H1 (cell line): ENCODE measurements at regions not wholly inside any gene's neighbourhood (a gene's known extent, or its start where the extent isn't known, plus 50 kb on each side); places are given as distances from the start of the nearest gene placed in this dataset.

Experiments used
- CTCF ChIA-PET: fragments of 300-600 bp; sonication (Branson Sonifier 250); formaldehyde crosslinking; loops from one replicate; lab custom pipeline; 2021; ENCODE audit not compliant: partially characterized antibody; lab: Charles Lee
- POLR2A ChIA-PET: fragments of 300-600 bp; sonication (Branson Sonifier 250); formaldehyde crosslinking; loops from one replicate; lab custom pipeline; 2021; ENCODE audit warnings: inconsistent platforms; ENCODE audit not compliant: partially characterized antibody; lab: Charles Lee
- DNase-seq, 2 experiments: peaks; one replicate each; pipeline versions ENCODE4 v3.0.0 to v3.0.0-alpha.2; 2010 to 2022; ENCODE audit warnings: low spot score in 2 of 2, low read depth in 1 of 2, mixed read lengths in 1 of 2
- FAIRE-seq: peaks from 2 replicates; lab custom pipeline; 2011; peaks lifted over from hg19 to GRCh38; lab: Jason Lieb, UNC
- H2AFZ ChIP-seq: 2 replicates; pipeline ENCODE4 v1.8.1; 2012; ENCODE audit warnings: low read length, inconsistent platforms
- H2AK5ac ChIP-seq: 2 replicates; pipeline ENCODE4 v1.6.1; 2013; ENCODE audit warnings: low read depth, low read length
- H2BK120ac ChIP-seq: replicated peaks from 2 replicates; pipeline ENCODE3; 2013; ENCODE audit warnings: low read depth, low read length, inconsistent platforms
- H2BK12ac ChIP-seq: 2 replicates; pipeline ENCODE4 v1.6.1; 2013; ENCODE audit warnings: low read depth, low read length
- H2BK15ac ChIP-seq: 2 replicates; pipeline ENCODE4 v1.6.1; 2013; ENCODE audit warnings: low read length
- H2BK20ac ChIP-seq: 2 replicates; pipeline ENCODE4 v1.6.1; 2013; ENCODE audit warnings: low read length
- H2BK5ac ChIP-seq: 2 replicates; pipeline ENCODE4 v1.6.1; 2013; ENCODE audit warnings: low read depth, low read length
- H3K14ac ChIP-seq: 2 replicates; pipeline ENCODE4 v1.6.1; 2013; ENCODE audit warnings: inconsistent platforms; ENCODE audit not compliant: insufficient read length
- H3K18ac ChIP-seq: 2 replicates; pipeline ENCODE4 v1.6.1; 2013; ENCODE audit warnings: low read length; ENCODE audit errors: extremely low read depth
- H3K23ac ChIP-seq: 2 replicates; pipeline ENCODE4 v1.6.1; 2013; ENCODE audit warnings: inconsistent platforms; ENCODE audit not compliant: insufficient read length
- H3K23me2 ChIP-seq: 2 replicates; pipeline ENCODE4 v1.6.1; 2013; ENCODE audit warnings: low read depth, low read length
- H3K27ac ChIP-seq: 2 replicates; pipeline ENCODE4 v1.6.1; 2011; ENCODE audit warnings: low read depth, low read length, inconsistent platforms
- H3K27me3 ChIP-seq, 4 experiments: replicated peaks in 1 of 4; 1 replicate in 1 of 4; 2 replicates in 3 of 4; pipeline versions ENCODE4 v1.6.1 to v1.8.1; 2011 to 2013; ENCODE audit warnings: low read length in 3 of 4, mild to moderate bottlenecking in 3 of 4, inconsistent platforms in 2 of 4, mixed read lengths in 2 of 4, moderate library complexity in 1 of 4; ENCODE audit not compliant: control insufficient read depth in 3 of 4, insufficient read depth in 3 of 4; ENCODE audit errors: extremely low read depth in 1 of 4
- H3K36me3 ChIP-seq, 4 experiments: 2 replicates each; pipeline versions ENCODE4 v1.6.1 to v1.8.1; 2011 to 2013; ENCODE audit warnings: mild to moderate bottlenecking in 4 of 4, low read length in 3 of 4, moderate library complexity in 2 of 4, control low read depth in 1 of 4, inconsistent platforms in 1 of 4; ENCODE audit not compliant: insufficient read depth in 4 of 4, control insufficient read depth in 2 of 4
- H3K4ac ChIP-seq: replicated peaks from 2 replicates; pipeline ENCODE3; 2013; ENCODE audit warnings: low read length, low read depth, mixed read lengths, inconsistent platforms; ENCODE audit not compliant: insufficient read length
- H3K4me1 ChIP-seq, 4 experiments: replicated peaks in 1 of 4; 1 replicate in 1 of 4; 2 replicates in 3 of 4; pipeline versions ENCODE4 v1.6.1 to v1.8.1; 2011 to 2013; ENCODE audit warnings: low read length in 3 of 4, inconsistent platforms in 2 of 4, mixed read lengths in 1 of 4; ENCODE audit not compliant: insufficient read depth in 4 of 4, control insufficient read depth in 3 of 4
- H3K4me2 ChIP-seq, 2 experiments: 2 replicates each; pipeline versions ENCODE4 v1.6.1 to v1.8.1; 2011 to 2013; ENCODE audit warnings: low read depth in 2 of 2, low read length in 2 of 2, control low read depth in 1 of 2, inconsistent platforms in 1 of 2, mild to moderate bottlenecking in 1 of 2; ENCODE audit not compliant: insufficient read depth in 1 of 2
- H3K4me3 ChIP-seq, 4 experiments: fragments of 200-600, 300-600 bp in 1 of 4; sonication (generic), shearing (Covaris generic), sonication (Bioruptor Twin) in 1 of 4; 2 replicates each; pipeline versions ENCODE4 v1.5.1 to v1.8.1; 2011 to 2016; ENCODE audit warnings: low read length in 4 of 4, low read depth in 3 of 4, control low read depth in 2 of 4, inconsistent platforms in 2 of 4, mild to moderate bottlenecking in 2 of 4, mixed read lengths in 1 of 4, moderate library complexity in 1 of 4; ENCODE audit not compliant: insufficient read depth in 2 of 4; ENCODE audit errors: extremely low read depth in 1 of 4
- H3K56ac ChIP-seq: replicated peaks from 2 replicates; pipeline ENCODE3; 2013; ENCODE audit warnings: low read depth, mild to moderate bottlenecking, mixed read lengths, low read length, inconsistent platforms; ENCODE audit not compliant: insufficient read length
- H3K79me1 ChIP-seq: 2 replicates; pipeline ENCODE4 v1.6.1; 2013; ENCODE audit warnings: low read depth, low read length, control low read depth
- H3K79me2 ChIP-seq, 2 experiments: 2 replicates each; pipeline versions ENCODE4 v1.6.1 to v1.8.1; 2012 to 2013; ENCODE audit warnings: low read length in 2 of 2, mild to moderate bottlenecking in 2 of 2, inconsistent platforms in 1 of 2; ENCODE audit not compliant: insufficient read depth in 2 of 2, control insufficient read depth in 1 of 2
- H3K9ac ChIP-seq, 4 experiments: replicated peaks in 1 of 4; 1 replicate in 1 of 4; 2 replicates in 3 of 4; pipeline versions ENCODE4 v1.6.1 to v1.8.1; 2011 to 2013; ENCODE audit warnings: low read depth in 3 of 4, low read length in 3 of 4, control low read depth in 2 of 4, mild to moderate bottlenecking in 2 of 4, moderate library complexity in 2 of 4, inconsistent platforms in 1 of 4; ENCODE audit errors: extremely low read depth in 1 of 4
- H3K9me3 ChIP-seq, 2 experiments: 2 replicates each; pipeline versions ENCODE4 v1.6.1 to v1.8.1; 2012 to 2013; ENCODE audit warnings: mild to moderate bottlenecking in 2 of 2, moderate library complexity in 2 of 2, control low read depth in 1 of 2, inconsistent platforms in 1 of 2, low read depth in 1 of 2, low read length in 1 of 2, mixed read lengths in 1 of 2; ENCODE audit not compliant: insufficient read depth in 2 of 2
- H4K20me1 ChIP-seq, 2 experiments: replicated peaks in 1 of 2; 2 replicates each; pipeline versions ENCODE3 to v1.8.1; 2011 to 2013; ENCODE audit warnings: inconsistent platforms in 2 of 2, low read length in 2 of 2, mild to moderate bottlenecking in 1 of 2; ENCODE audit not compliant: insufficient read depth in 2 of 2, control insufficient read depth in 1 of 2
- H4K5ac ChIP-seq: 2 replicates; pipeline ENCODE4 v1.6.1; 2013; ENCODE audit warnings: low read length, low read depth, mixed read lengths, inconsistent platforms; ENCODE audit not compliant: insufficient read length
- H4K8ac ChIP-seq: 2 replicates; pipeline ENCODE4 v1.8.0; 2013; ENCODE audit warnings: mild to moderate bottlenecking, moderate library complexity, low read length, inconsistent platforms; ENCODE audit not compliant: insufficient read depth; ENCODE audit errors: extremely low read depth
- H4K91ac ChIP-seq: replicated peaks from 2 replicates; pipeline ENCODE3; 2013; ENCODE audit warnings: low read length, mixed read lengths, inconsistent platforms; ENCODE audit not compliant: insufficient read length
- ATF3 ChIP-seq: IDR thresholded peaks from 2 replicates; pipeline ENCODE4 v1.6.1; 2011; ENCODE audit warnings: low read depth, mild to moderate bottlenecking, low read length; ENCODE audit not compliant: insufficient read depth
- CBX5 ChIP-seq: fragments of 300-800, 300-1000 bp; sonication (generic); IDR thresholded peaks from 2 replicates; pipeline ENCODE4 v1.7.1; 2016; ENCODE audit warnings: antibody characterized with exemption, low read length, low read depth
- EZH2 ChIP-seq: fragments of 200-600 bp; sonication (generic); IDR thresholded peaks from 2 replicates; pipeline ENCODE4 v1.7.1; 2012; ENCODE audit warnings: low read depth, mild to moderate bottlenecking, moderate library complexity, low read length, inconsistent platforms; ENCODE audit not compliant: severe bottlenecking
- JUN ChIP-seq: IDR thresholded peaks from 2 replicates; pipeline ENCODE4 v1.6.1; 2011; ENCODE audit warnings: low read depth, mild to moderate bottlenecking, improper control_type of control experiment, low read length
- KDM5A ChIP-seq: fragments of 200-600 bp; IDR thresholded peaks from 2 replicates; pipeline ENCODE4 v1.7.1; 2012; ENCODE audit warnings: mild to moderate bottlenecking, low read length, inconsistent platforms, mixed read lengths
- SIX5 ChIP-seq: IDR thresholded peaks from 2 replicates; pipeline ENCODE4 v1.6.1; 2011; ENCODE audit warnings: mild to moderate bottlenecking, low read depth, low read length
- SUZ12 ChIP-seq: fragments of 200-600 bp; sonication (generic); IDR thresholded peaks from 2 replicates; pipeline ENCODE4 v1.6.1; 2012; ENCODE audit warnings: mild to moderate bottlenecking, inconsistent platforms, low read length, moderate library complexity, mixed read lengths
- TAF7 ChIP-seq: optimal IDR thresholded peaks from 2 replicates; pipeline ENCODE3; 2011; ENCODE audit warnings: low read depth, mild to moderate bottlenecking, inconsistent platforms, low read length, moderate library complexity, borderline replicate concordance
- WGBS, 2 experiments: shearing (Covaris generic) in 1 of 2; methylation state at CpG; one replicate each; pipeline versions ENCODE4 v1.1.6 to v1.1.7; 2013 to 2015; ENCODE audit warnings: low lambda C conversion rate in 2 of 2, mixed read lengths in 2 of 2, inconsistent platforms in 1 of 2, low coverage in 1 of 2, missing lambda C conversion rate in 1 of 2; ENCODE audit not compliant: insufficient replicate concordance in 2 of 2, insufficient coverage in 1 of 2, insufficient read length in 1 of 2; ENCODE audit errors: extremely low coverage in 1 of 2, missing lambda C conversion rate in 1 of 2; 5-methylcytosine and 5-hydroxymethylcytosine counted together

GRCh38 chr2:146239392-146240135, 1605.3 kb upstream of the ACVR2A start:
- Histone ChIP-seq H3K27ac (no peak overlapping the region), H2AK5ac (no peak overlapping the region), H3K36me3 (no peaks in the 10 kb centered on the region), H3K4me2 (no peak overlapping the region), H3K14ac (no peak overlapping the region), H3K56ac (no peak overlapping the region), H2BK120ac (no peak overlapping the region), H4K8ac (no peak overlapping the region), H2BK20ac (no peak overlapping the region), H3K23me2 (no peaks in the 10 kb centered on the region), H2AFZ (no peak overlapping the region), H4K20me1 (no peaks in the 10 kb centered on the region), H3K9me3 (no peaks in the 10 kb centered on the region), H4K91ac (no peak overlapping the region), H2BK5ac (no peak overlapping the region), H2BK12ac (no peak overlapping the region), H3K4me3 (no peak overlapping the region), H3K4me1 (no peaks in the 10 kb centered on the region), H3K18ac (no peak overlapping the region), H4K5ac (no peak overlapping the region), H3K9ac (no peak overlapping the region), H2BK15ac (no peak overlapping the region), H3K79me2 (no peaks in the 10 kb centered on the region), H3K79me1 (no peaks in the 10 kb centered on the region), H3K23ac (no peak overlapping the region), H3K4ac (no peak overlapping the region), H3K27me3 (no peaks in the 10 kb centered on the region)
- ChIA-PET CTCF (interaction anchor here (0.6 kb wide), 1 partner anchor 358 kb away, joined by 4 read pairs; no protein-coding TSS in a partner anchor), POLR2A (no interaction called here)
- no peak for DNase-seq
- no peak for TF ChIP-seq SUZ12
- no peak for TF ChIP-seq KDM5A
- no peak for TF ChIP-seq SIX5
- TF ChIP-seq JUN, result no peak
- TF ChIP-seq EZH2, result no peak
- no peak for TF ChIP-seq TAF7
- no peak for TF ChIP-seq ATF3
- TF ChIP-seq CBX5, result no peak
- no peak for FAIRE-seq
- 95% methylated on average over 2 of the region's 2 CpGs; no CpG with 5 or more reads in 1 of the 2 experiments for WGBS, 2 experiments
